AG09319 (cell line): ENCODE measurements at regions not wholly inside any gene's neighbourhood (a gene's known extent, or its start where the extent isn't known, plus 50 kb on each side); places are given as distances from the start of the nearest gene placed in this dataset.

ENCODE experiments used
- DNase-seq: peaks from one replicate; pipeline ENCODE4 v3.0.0-alpha.2; 2010; ENCODE audit warnings: low read depth; ENCODE audit errors: extremely low read depth
- CTCF ChIP-seq: IDR thresholded peaks from 2 replicates; pipeline ENCODE4 v1.5.1; 2011; ENCODE audit warnings: low read depth, mild to moderate bottlenecking, inconsistent platforms, low read length, moderate library complexity

- DNase-seq: no peak
- TF ChIP-seq CTCF: no peak
Observed at GRCh38 chr3:82030916-82031315, 269.5 kb upstream of the GBE1 start.

GRCh38 chr3:82022836-82023235 is 261.4 kb upstream of the GBE1 start:
- DNase-seq: no peak
- TF ChIP-seq CTCF: no peak

GRCh38 chr3:82020282-82020681 is 258.8 kb upstream of the GBE1 start:
- DNase-seq: no peak
- TF ChIP-seq CTCF: no peak

- TF ChIP-seq CTCF: no peak
Observed at GRCh38 chr3:82015241-82015640, 253.8 kb upstream of the GBE1 start.

GRCh38 chr3:82012775-82013174 is 251.3 kb upstream of the GBE1 start:
- no peak for DNase-seq

More at GRCh38 chr3:82015241-82015640, 253.8 kb upstream of the GBE1 start:
- DNase-seq: no peak

GRCh38 chr3:82011336-82011735 is 249.9 kb upstream of the GBE1 start:
- DNase-seq: no peak
- TF ChIP-seq CTCF: no peak

More at GRCh38 chr3:82012775-82013174, 251.3 kb upstream of the GBE1 start:
- TF ChIP-seq CTCF: peak; percentile 3

- DNase-seq: no peak
- TF ChIP-seq CTCF: no peak
Observed at GRCh38 chr3:82005266-82005665, 243.8 kb upstream of the GBE1 start.

GRCh38 chr3:82004266-82004665 is 242.8 kb upstream of the GBE1 start:
- TF ChIP-seq CTCF: no peak
- no peak for DNase-seq
